Fibroblast of villous mesenchyme (primary cell): ENCODE measurements at regions not wholly inside any gene's neighbourhood (a gene's known extent, or its start where the extent isn't known, plus 50 kb on each side); places are given as distances from the start of the nearest gene placed in this dataset.

ENCODE experiments used
- DNase-seq: peaks from one replicate; pipeline ENCODE4 v3.0.0-alpha.2; 2010; ENCODE audit warnings: low read depth
- H3K4me3 ChIP-seq: 2 replicates; pipeline ENCODE4 v1.5.1; 2011; ENCODE audit warnings: low read depth, mild to moderate bottlenecking, low read length
- TF ChIP-seq, protein P1 (sequence below): IDR thresholded peaks from 2 replicates; pipeline ENCODE4 v1.5.1; 2012; ENCODE audit warnings: low read depth, mild to moderate bottlenecking, low read length; ENCODE audit not compliant: insufficient read depth

DNA sequence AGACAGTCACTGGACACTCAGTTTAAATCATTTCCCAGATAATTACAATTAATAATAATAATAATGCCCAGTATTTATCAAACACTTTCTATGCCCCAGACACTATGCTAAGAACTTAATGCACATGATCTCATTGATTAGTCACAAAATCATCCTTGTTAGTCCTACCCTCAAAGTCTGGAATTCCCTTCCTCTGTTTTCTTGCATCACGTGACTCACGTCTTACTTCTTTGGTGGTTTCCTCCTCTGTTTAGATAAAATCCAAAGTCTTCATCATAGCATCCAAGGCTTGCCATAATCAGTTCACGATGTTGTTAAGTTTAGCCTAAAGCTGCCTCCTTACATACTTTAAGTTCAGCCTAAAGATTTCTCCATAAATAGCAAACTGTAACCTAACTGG is 471.9 kb downstream of the PMP22 start:
- H3K4me3 ChIP-seq: no peak overlapping the region
- TF ChIP-seq, protein P1, sequence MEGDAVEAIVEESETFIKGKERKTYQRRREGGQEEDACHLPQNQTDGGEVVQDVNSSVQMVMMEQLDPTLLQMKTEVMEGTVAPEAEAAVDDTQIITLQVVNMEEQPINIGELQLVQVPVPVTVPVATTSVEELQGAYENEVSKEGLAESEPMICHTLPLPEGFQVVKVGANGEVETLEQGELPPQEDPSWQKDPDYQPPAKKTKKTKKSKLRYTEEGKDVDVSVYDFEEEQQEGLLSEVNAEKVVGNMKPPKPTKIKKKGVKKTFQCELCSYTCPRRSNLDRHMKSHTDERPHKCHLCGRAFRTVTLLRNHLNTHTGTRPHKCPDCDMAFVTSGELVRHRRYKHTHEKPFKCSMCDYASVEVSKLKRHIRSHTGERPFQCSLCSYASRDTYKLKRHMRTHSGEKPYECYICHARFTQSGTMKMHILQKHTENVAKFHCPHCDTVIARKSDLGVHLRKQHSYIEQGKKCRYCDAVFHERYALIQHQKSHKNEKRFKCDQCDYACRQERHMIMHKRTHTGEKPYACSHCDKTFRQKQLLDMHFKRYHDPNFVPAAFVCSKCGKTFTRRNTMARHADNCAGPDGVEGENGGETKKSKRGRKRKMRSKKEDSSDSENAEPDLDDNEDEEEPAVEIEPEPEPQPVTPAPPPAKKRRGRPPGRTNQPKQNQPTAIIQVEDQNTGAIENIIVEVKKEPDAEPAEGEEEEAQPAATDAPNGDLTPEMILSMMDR: no peak
- DNase-seq: no peak

DNA sequence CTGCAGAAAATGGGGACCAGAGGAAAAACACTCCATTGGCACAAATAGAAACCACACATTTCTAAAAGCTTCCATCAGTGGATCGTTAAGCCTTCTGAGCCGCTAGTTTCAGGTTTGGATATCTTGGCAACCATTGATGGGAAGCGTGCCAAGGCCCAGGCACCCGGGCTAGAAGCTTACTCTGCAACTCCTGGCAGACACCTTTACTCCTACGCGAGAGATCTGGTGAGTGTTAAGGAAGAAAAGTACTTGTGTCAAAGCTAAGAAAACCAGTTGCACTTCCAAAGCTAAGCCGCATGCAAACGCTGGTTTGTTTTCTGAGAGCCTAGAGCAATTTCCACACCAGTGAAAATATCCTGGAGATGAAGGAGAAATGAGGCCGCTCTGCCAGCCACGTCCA is 472.4 kb downstream of the PMP22 start:
- peak; percentile 28 for DNase-seq
- no peak overlapping the region for H3K4me3 ChIP-seq
- TF ChIP-seq, protein P1: no peak

DNA sequence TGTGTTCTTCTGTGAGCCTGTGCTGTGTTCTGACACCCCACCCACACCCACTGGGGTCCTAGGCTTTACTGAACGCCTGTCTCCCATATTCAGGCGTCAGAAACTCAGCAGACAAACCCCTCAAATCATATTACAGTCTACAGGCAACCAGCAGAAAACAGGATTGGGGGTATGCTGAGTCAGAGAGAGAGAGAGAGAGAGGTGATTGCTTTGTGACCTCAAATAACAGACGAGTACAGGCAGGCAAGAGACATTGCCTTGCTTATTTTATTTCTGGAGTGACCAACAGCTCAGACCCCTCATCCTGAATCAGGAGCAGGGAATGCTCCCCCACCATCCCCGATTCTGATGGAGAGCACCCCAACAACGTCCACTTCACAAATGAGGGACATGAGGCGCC is 473.9 kb downstream of the PMP22 start:
- DNase-seq: no peak
- no peak overlapping the region for H3K4me3 ChIP-seq
- TF ChIP-seq, protein P1: no peak

DNA sequence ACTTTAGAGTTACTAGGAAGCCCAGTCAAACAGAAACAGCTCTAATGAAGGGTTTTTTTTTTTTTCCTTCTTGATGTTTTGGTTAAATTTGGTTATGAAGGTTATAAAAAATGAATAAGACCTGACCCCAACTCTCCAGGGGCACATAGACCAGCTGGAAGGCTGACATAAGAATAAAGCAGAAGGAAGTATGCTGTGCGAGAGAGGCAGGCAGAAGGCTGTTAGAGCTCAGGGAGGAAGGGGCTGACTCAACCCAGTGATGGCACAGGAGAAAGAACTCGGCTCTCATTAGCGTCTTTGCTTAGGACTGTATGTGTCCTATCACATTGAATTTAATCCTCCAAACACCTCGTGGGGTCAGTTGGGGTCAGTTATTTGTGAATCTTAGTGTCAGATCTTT is 474.6 kb downstream of the PMP22 start:
- no peak overlapping the region for H3K4me3 ChIP-seq
- TF ChIP-seq, protein P1: no peak
- DNase-seq: no peak

DNA sequence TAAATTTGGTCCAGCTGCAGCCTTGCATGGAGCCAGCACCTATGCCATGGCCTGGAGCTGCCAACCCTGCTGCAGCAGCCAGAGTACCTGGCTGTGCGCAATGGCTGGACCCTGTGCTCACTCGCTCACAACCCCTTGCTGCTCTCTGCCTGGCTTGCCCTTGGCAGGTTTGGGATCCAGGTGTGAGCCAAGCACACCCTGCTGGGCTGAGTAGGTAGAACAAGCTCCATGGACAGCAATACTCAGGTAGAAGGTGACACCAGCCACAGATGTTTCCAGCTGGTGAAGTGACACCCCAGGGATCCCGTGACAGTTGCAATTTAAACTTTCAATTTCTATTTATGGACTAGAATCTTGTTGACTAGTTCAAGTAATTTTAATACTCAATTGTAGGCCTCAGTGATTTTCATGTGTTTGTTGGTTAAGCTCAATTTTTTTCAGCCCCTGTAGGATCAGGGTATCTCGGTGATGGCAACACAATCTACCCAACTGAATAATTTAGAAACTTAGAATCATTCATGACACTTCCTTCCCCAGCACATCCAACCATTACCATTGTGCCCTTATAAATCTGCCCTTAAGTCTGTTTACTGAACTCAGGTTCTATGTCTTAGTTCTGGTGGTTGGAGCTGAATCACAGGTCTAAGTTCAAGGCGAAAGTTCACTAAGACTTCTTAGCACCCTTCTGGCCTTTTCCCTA is 480.0 kb downstream of the PMP22 start:
- H3K4me3 ChIP-seq: no peak overlapping the region
- DNase-seq: no peak
- TF ChIP-seq, protein P1: no peak

DNA sequence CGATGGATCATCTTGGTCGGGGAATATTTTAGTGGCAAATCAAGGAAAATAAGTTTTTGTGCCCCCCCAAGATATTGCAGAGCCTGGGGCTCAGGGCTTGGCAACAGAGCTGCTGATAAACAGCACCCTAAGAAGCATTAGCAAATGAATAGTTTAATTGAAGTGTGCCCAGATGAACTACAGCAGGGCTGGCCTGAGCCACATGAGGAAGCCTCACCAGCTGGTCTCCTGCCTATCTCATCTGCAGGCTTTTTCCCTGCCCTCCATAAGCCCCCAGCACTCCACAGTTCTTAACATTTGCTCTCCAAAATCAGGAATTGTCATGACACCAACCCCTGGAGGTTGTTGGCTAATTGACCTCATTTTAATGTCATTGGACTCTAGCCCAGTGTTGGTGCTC is 480.2 kb downstream of the HS3ST3B1 start:
- H3K4me3 ChIP-seq: no peak overlapping the region
- TF ChIP-seq, protein P1: no peak
- no peak for DNase-seq

DNA sequence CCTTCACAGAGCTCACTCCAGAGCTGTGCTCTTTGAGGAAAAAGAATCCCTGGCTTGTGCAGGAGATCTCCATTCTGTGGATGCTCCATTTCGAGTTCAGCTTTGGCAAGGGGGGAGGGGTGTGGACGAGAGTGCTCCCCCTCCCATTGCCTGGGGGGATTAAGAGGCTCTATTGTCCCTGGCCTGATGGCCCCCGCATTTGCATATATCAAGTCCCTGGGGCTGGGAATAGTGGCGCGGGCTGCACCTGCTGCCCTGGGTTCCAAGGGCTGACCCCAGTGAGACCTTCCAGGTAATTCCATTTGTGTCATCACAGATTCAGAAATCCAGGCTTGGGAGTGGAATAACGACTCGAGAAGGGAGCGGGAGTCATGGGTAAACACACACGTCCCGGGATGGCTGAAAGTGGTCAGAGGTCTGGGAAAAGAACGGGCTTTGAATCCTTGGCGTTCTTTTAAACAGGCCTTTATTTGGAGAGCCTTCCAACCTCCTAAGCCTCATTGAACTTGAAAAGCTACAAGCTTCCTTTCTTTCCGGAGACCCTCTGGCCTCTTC is 479.3 kb downstream of the HS3ST3B1 start:
- no peak overlapping the region for H3K4me3 ChIP-seq
- TF ChIP-seq, protein P1: no peak
- DNase-seq: no peak
